DMS153 treated with DMSO at 0.1 percent for 48 hours (cell line): ENCODE measurements at regions not wholly inside any gene's neighbourhood (a gene's known extent, or its start where the extent isn't known, plus 50 kb on each side); places are given as distances from the start of the nearest gene placed in this dataset.

Source experiments
- DNase-seq: peaks from one replicate; lab custom pipeline; 2025; ENCODE audit not compliant: unreplicated experiment; lab: John Stamatoyannopoulos, UW

DNA sequence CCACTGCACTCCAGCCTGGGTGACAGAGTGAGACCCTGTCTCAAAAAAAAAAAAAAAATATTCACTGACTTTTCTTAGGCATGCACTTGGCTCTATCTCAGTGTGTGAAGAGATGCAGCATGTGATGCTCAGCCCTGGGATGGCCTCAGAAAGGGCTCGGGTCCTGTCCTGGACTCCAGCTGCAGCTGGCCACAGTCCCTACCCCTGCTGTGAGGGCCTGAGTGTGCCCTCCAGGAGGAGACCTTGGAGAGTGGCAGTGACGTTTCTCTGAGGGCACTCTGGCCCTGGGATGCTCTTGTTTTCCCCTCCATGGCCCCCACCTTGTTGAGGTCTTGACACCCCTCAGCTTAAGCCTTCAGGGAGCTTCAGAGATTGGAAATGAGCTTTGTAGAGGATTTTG, 81.9 kb upstream of the POU3F1 start:
- DNase-seq = no peak

DNA sequence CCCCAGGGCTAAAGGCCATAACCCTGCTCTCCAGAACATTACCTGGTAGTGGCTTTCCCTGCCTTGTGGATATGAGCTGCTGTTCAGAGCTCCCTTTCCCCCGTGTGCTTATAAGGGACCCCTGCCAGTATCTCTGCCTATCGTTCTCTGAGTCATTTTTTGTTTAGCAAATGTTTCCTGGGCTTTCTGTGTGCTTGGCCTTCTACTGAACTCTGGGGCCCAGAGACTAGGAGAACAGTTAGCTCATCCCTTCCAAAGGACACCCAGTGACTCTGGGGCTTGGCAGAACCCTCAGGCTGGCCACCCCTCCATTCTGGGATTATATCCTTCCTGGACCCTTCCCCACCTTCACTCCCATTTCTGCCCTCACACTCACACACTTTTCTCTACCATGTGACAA, 80.8 kb upstream of the POU3F1 start:
- DNase-seq = no peak

DNA sequence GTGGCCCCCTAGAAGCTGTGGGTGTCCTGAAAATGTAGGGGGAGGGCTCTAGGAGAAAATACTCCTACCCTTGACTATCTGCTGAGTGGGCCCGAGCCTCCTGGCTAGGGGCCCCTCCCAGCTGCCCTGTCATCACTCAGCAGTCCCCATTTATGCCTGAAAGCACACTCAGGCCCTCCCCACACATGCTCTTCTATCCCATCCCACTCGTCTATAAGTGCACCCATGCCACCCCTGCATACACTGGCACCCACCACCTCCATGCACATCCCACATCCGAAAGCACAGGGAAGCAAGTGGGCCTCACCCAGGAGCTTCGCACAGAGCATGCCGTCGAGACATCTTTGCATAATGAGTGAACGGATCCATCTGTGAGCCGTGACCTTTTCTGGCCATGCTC, 80.4 kb upstream of the POU3F1 start:
- DNase-seq = no peak

DNA sequence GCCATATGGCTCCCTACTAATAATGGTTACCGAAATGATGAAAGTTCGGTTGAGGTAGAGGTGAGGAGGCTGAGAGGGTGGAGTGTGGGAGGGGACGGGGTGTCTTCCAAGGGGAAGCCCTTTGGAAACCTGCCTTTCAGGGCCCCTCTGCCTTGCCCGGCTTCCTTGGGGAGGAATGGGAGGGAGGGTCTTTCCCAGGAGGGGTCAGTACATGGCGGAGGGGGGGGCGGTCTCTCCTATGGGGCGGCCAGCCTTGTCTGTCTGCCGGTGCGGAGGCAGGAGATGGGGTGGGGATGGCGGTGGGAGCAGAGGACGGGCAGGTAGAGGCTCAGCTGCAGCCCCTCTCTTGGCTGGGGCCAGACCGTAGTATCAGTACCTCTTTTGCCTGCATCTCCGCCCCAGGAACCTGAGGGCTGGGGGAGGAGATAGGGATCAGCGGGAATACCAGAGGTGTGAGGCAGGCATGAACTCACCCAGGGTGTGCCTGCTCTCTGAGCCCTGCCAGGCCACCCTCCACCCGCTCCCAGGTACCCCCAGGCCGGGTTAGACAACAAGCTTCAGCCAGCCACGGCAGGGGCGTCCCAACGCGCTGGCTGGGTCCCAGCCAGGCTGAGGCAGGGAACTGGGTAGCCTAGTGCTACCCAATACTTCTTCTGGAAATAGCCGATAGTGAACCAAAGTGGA, 79.4 kb upstream of the POU3F1 start:
- no peak for DNase-seq

DNA sequence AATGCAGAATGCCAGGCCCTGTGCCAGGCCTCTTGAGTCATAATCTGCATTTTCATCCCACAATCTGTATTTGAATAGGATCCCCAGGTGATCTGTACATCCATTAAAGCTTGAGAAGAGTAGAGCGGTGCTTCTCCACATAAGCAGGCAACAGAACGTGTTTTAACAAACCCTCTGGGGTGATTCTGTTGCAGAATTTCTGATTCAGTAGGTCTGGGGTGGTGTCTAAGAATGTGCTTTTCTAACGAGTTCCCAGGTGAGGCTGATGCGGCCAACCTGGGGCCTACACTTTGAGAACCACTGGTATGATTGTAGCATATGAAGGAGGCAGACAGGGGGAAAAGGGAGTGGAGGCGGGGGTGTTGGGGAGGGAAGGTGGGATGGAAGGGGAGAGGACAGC, 78.4 kb upstream of the POU3F1 start:
- no peak for DNase-seq

DNA sequence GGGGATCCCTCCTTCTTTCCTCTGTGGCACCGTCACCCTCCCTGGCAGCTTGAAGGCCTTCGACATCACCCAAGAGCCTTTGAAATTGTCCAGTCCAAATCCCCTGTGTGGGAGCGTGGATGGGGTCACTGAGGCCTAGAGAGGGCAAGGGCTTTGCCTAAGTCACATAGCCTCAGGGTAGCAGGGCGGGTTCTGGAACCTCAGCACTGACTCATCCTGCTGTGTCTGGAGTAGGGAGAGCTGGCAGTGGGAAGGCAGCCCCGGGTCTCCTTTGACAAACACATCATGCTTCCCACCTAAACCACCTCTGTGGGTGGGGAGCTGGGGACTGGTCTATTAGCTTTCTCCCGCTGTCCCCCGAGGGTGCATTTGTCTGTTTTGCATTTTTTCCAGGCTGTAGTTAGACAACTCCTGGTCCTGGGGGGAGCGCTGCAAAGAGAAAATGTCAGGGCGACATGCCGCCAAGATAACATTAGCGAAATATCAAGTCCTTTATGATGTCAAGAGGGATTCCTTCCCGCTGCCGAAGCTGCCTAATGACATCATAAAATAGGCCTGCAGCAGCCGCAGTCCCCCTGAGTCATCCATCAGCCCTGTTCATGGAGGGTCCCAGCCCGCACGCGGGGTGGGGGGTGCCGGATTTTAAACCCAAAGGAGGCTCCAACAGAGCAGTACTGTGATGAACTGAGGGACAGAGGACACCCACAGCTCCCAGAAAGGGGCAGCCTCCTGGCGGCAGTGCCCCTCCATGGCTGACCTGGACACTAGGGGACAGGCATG, 77.0 kb upstream of the POU3F1 start:
- DNase-seq = no peak

DNA sequence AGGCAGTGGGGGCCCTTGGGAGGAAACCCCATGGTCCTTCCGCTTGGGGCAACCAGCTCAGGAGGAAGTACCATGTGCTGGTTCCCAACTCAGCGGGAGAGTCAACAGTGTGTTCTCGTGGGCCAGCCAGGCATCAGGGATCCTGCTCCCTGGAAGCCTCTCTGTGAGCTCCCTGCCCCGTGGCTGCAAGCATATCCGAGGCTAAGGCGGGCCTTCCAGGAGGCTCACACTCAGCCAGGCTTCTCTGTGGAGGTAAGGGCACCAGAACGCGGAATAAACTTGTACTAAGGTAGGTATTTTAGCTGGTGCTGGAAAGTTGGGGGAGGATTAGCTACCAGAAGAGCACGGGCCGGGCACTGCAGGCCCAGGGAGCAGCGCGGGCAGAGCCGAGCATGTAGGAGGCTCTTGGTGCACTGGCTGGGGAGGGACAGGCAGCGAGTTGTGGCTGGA, 74.7 kb upstream of the POU3F1 start:
- no peak for DNase-seq

DNA sequence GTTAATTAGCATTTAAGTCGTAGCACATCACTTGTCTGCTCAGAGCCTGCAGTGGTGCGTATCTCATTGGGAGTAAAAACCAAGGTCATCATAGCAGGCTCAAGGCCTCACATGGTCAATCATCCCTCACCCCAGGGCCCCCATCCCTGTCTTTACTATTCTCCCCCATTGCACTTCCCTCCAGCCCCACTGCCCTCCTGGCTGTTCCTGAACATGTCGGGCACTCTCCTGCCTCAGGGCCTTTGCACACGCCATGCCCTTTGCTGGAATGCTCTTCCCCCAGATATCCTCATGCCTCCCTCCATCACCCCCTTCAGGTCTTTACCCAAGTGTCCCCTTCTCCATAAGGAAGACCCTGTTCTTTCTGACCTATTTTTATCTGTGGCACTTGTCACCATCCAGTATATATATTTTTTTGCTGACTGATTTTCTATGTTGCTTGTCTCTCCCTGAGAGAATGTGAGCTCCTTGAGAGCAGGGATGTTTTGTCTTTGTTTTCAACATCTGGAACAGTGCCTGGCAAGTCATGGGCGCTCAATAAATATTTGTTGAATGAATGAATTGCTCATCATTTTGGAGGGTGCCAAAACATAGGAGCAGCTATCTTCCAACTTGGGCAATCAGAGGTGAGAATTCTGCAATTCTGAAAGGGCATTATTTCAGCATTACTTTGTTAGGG, 74.1 kb upstream of the POU3F1 start:
- DNase-seq = no peak

DNA sequence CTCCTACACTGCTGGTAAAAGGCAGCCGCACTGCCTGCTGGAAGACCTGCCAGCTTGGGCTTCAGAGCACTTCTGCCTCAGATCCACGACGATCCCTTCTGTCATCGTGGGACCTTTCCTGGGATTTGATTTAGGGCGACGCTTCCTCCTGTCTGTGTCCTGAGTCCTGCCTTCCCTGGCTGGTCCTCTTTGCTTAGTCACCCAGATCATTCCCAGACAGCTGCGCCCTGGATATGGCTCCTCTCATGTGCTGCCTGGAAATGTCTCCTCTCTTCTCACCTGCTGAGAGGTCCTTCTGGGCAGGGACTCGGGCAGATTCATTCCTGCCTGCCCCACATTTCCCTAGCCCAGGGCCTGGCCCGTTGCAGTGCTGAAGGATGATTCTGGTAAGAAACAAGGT, 72.4 kb upstream of the POU3F1 start:
- no peak for DNase-seq

DNA sequence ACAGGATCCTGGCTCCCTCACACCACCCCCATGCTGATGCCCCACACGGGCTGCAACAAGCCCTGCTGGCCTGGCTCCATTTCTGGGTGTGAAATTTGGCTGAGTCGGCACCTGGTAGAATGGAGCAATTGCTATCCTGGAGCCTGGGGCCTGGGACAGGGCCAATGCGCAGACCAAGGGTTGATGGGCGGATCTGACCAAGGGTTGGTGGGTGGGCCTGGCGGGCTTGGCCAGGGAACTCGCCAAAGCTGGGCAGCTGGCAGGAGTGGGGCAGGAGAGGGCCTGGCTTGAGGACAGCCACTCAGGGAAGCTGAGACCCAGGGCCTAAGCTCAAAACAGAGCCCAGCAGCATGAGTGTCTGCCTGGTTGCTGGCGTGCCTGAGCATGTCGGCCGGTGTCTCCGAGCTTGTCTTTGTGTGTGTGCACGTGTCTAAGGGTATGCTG, 70.9 kb upstream of the POU3F1 start:
- no peak for DNase-seq

DNA sequence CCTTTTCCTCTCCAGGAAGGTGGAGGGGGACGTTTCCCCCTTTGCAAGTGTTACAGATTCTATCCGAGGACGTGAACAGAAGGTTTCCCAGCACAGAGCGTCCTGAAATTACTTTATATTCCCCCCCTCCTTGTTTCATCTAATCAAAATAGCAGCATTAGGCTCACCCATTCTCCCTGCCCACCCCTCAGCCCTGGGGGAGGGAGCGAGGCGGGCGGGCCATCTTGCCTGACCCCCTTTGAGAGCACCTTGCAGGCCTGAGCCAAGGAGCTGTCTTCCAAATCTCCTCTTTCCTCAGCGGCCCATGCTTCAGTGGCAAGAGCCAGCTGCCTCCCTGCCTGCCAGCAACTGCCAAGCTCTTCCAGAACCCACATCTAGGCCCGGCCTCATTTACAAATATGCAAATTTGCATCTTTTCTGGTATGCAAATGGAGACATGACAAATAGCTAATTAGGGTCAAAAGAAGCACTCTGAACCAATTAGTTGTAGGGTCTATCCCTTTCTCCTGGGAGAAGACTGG, 69.1 kb upstream of the POU3F1 start:
- DNase-seq = no peak

DNA sequence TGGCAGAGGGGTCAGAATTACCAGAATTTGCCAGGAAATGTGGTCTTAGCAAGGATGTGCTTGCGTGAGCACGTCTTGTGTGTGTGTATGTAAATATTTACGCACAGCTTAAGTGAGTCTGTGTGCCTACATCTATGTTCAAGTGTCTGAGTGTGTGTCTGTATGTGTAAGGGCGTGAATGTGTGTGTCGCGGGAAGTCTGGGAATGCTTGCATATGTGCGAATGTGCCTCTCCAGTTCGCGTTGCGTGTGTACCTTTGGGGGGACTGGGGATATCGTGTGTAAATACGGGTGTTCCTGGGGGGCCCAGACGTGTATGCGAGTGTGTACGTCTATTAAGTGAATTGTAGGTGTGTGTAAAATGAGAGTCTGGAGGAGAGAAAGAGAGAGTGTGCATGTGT, 68.6 kb upstream of the POU3F1 start:
- DNase-seq = no peak

DNA sequence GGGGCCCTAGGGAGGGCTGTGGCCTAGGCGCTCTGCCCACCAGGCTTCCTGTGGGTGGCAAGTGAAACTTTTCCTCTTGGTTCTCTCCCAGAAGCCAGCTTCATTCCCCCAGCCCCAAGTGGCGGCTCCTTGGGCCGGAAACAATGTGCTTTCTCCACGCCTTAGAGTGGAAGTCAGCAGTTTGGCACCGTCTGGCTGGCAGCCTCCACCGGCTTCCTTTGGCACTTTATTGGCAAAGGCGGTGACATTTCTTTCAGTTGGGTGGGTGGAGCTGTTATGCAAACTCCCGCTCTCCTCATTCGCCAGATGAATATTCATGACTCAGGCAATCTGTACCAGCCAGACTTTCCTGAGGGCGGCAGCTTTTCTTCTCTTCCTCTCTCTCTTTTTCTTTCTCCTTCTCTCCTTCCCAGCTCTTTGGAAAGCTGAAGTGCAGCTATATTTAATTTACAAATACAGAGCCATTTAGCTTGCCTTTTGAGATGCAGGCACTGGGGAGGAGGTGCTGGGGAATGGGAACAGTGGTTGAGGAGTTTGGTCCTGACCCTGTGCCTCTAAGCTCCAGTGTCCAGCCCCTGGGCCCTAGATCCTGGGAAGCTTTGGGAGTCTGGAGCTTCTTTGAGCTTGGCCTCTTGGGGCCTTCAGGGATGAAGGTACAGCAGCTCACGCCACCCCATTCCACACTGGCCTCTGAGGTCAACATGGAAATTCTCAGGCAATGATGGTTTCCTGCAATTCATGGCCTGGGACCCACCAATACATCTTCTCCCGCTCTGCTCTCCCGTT, 67.8 kb upstream of the POU3F1 start:
- no peak for DNase-seq

DNA sequence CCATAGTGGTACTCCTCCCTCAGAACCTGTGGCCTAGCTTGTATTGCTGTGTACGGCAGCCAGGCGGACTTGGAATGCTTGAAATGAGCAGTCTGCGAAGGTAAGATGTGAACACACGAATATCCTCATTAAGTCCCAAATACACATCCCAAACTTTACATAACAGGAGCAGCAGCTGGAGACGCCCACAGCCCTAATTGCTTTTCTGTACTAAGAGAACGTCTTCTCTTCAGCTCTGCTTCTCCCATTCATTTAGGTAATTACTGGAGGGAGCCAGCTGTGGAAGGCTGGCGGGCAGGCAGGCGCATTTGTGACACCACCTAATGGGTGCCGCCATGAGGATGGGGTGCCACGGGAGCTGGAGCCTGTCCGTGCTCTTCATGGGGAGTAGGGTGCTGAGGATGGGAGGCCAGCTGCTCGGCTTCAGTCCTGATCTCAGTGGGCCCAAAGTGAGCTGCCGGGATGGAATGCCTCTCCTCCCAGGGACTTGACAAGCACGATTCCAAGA, 66.6 kb upstream of the POU3F1 start:
- no peak for DNase-seq

DNA sequence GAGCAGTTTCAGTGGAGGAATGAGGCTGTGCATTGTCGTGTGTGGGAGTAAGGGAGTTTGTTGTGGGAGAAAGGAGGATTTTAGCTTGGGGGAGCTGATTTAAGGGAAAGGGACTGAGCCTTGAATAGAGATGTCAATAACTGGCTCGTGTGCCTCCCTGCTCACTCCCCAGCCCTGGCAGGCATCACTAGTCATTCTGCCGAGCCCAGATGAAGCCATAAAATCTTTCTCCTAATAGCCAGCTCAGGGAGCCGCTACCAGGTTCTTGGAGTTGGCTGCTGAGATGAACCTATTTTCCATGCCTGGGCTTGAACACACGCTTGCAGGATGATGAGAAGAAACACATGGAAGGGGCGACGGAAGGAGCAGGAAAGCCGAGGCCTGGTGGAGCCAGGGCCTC, 65.0 kb upstream of the POU3F1 start:
- DNase-seq = no peak

DNA sequence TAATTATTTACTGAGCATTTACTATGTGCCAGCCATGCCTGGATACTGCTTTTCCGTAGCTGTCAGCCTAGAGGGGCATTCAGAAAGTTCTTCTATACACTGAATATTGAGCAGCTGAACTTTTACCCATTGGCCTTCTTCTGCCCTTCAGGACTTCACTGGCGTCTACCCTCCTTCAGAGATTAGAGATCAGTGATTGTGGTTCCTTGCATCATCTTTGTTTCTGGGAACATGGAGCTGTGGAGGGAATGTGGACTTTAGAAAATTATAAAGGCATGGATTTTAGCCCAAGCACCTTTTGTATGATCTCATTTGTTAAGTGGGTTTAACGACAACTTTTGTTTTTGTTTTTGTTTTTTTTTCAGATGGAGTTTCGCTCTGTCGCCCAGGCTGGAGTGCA, 58.7 kb upstream of the POU3F1 start:
- no peak for DNase-seq

DNA sequence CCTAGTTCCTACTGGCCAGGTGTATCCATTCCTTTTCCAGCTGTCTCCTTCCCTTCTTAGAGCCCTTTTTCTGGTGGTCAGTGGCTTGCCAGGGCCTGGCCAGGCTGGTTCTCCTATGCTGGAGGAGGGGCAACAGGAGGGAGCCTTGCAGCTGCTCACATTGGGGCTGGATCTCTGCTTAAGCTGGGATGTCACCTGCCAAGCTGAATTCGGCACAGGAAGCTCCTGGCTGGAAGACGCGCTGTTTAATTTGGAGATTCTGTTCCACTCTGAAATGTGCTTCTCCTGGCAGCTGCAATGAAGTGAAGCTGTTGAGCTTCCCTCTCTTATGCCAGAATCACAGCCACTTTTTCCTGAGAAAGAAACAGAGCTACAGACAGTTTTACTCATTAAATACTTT, 56.0 kb upstream of the POU3F1 start:
- no peak for DNase-seq

DNA sequence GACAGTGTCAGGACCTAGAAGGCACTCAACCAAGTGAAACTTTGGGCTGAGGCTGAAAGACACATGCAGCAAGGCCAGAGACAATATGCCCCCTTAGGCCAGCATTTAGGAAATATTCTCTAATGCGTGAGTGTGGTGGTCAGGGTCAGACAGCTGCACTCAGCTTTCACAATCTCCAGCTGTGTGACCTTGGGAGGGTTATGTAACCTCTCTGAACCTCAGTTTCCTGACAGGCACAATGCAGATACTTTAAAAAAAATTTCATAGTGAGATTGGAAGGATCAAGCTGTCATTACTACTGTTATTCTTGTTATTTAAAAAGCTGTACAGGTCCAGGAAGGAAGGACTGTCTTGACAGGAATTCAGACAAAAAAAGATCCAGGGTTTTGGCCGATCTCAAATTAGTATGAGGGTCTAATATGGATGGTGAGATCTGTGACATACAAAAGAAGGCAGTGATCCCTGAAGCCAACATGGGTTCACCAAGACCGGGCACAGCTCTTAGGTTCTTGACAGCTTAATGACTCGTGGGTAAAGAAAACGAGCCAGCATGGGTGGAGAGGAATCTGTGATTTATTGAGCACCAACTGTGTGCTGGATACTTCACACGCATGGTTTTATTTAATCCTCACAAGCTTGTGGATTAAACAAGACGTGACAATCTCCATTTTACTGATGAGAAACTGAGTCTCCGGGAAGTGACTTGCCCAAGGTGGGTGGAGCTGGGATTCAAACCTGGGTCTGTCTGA, 54.6 kb upstream of the POU3F1 start:
- DNase-seq = no peak

DNA sequence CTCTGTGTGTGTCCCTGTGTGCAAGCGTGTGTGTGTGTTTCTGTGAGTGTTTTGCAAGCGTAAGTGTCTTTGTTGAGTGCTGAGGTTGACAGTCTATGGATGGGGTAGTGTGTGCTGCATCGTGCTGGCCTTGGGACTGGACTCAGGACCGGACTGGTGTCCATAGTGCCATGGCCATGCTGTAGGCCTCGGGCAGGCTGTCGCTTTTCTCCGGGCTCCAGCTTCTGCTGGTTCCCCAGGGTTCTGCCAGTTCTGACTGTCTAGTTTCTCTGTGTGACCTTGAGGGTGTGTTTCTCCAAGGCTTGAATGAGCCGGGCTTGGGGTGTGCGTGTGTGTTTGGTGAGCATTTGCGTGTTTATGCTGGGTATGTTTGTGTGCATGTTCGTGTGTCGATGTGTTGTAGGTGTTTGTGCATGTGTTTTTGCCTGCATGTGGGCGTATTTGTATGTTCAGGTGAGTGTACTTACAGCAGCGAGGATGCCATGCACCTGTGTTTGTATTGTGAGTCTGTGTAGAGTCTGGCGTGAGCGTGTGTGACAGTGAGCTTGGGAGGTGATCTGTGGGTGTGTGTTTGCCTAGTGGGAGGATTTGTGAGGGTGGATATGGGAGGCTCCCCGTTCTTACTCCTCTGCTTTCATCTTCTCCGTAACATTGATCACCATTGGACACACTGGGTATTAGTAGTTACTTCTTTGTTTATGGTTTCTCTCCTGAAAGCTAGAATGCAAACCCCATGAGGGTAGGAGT, 51.7 kb upstream of the POU3F1 start:
- no peak for DNase-seq
